K562 (cell line): ENCODE measurements at regions not wholly inside any gene's neighbourhood (a gene's known extent, or its start where the extent isn't known, plus 50 kb on each side); places are given as distances from the start of the nearest gene placed in this dataset.

Experiments used
- ATAC-seq: fragments of 200-7000 bp; cut with Tn5 transposase; 3 replicates; pipeline ENCODE4 v1.9.1; 2020; ENCODE audit warnings: moderate library complexity
- BruUV-seq: library from RNA; stranded (reverse); fragments of 400-500 nt; replicated peaks from 2 replicates; lab custom pipeline; 2021; lab: Mats Ljungman, UMichigan
- CTCF ChIA-PET: fragments of 300-600 bp; formaldehyde crosslinking; extraction: SDS; loops from one replicate; lab custom pipeline; 2021; ENCODE audit warnings: low intra/inter-chr PET ratio; lab: Yijun Ruan, JAX
- POLR2A ChIA-PET: fragments of 300-600, 350-650 bp; sonication (Branson Sonifier 250); formaldehyde crosslinking; extraction: SDS; loops from one replicate; lab custom pipeline; 2021; ENCODE audit warnings: antibody characterized with exemption, inconsistent platforms; lab: Yijun Ruan, JAX
- DNase-seq, 4 experiments: peaks; one replicate each; pipeline versions ENCODE4 v3.0.0 to v3.0.0-alpha.2; 2011 to 2018; ENCODE audit warnings: low spot score in 3 of 4, mixed read lengths in 3 of 4; ENCODE audit errors: extremely low read depth in 1 of 4
- FAIRE-seq: peaks from 2 replicates; lab custom pipeline; 2011; peaks lifted over from hg19 to GRCh38; lab: Jason Lieb, UNC
- H2AFZ ChIP-seq: 2 replicates; pipeline ENCODE4 v1.6.0; 2011; ENCODE audit warnings: low read depth, low read length, control low read depth, inconsistent platforms
- H3K27ac ChIP-seq: fragments of 200-600 bp; 3 replicates; pipeline ENCODE4 v1.8.0; 2011; ENCODE audit warnings: low read depth, mild to moderate bottlenecking, control low read depth, inconsistent platforms, low read length, moderate library complexity, mixed read lengths; ENCODE audit errors: extremely low read depth
- H3K27me3 ChIP-seq, 2 experiments: fragments of 300-600 bp in 1 of 2; 2 replicates in 1 of 2; 3 replicates in 1 of 2; pipeline versions ENCODE4 v1.6.0 to v1.8.0; 2011; ENCODE audit warnings: inconsistent platforms in 2 of 2, low read length in 2 of 2, mild to moderate bottlenecking in 1 of 2, mixed read lengths in 1 of 2, moderate library complexity in 1 of 2; ENCODE audit not compliant: control insufficient read depth in 2 of 2, insufficient read depth in 2 of 2
- H3K36me3 ChIP-seq: fragments of 300-600 bp; 3 replicates; pipeline ENCODE4 v1.8.0; 2011; ENCODE audit warnings: mild to moderate bottlenecking, low read length, inconsistent platforms; ENCODE audit not compliant: control insufficient read depth, insufficient read depth
- H3K4me1 ChIP-seq, 2 experiments: fragments of 200-600 bp in 1 of 2; replicated peaks in 1 of 2; 2 replicates in 1 of 2; 3 replicates in 1 of 2; pipeline versions ENCODE4 v1.5.1 to v1.8.0; 2011; ENCODE audit warnings: inconsistent platforms in 2 of 2, low read length in 2 of 2, mild to moderate bottlenecking in 1 of 2, mixed read lengths in 1 of 2, moderate library complexity in 1 of 2; ENCODE audit not compliant: control insufficient read depth in 2 of 2, insufficient read depth in 2 of 2
- H3K4me2 ChIP-seq: 2 replicates; pipeline ENCODE4 v1.6.1; 2011; ENCODE audit warnings: low read length, control low read depth, inconsistent platforms, mixed read lengths; ENCODE audit not compliant: insufficient read depth
- H3K4me3 ChIP-seq: fragments of 200-600 bp; sonication (generic), shearing (Covaris generic); 2 replicates; pipeline ENCODE4 v1.5.1; 2016; ENCODE audit warnings: control low read depth, inconsistent platforms
- H3K79me2 ChIP-seq: fragments of 200-600 bp; 3 replicates; pipeline ENCODE4 v1.8.0; 2011; ENCODE audit warnings: low read length, inconsistent platforms; ENCODE audit not compliant: control insufficient read depth, insufficient read depth
- H3K9ac ChIP-seq, 2 experiments: 2 replicates each; pipeline versions ENCODE4 v1.6.0 to v1.6.1; 2011; ENCODE audit warnings: low read depth in 2 of 2, low read length in 2 of 2, control low read depth in 1 of 2, inconsistent platforms in 1 of 2, mild to moderate bottlenecking in 1 of 2, mixed read lengths in 1 of 2; ENCODE audit not compliant: insufficient read depth in 1 of 2
- H3K9me1 ChIP-seq: one replicate; pipeline ENCODE4 v1.6.0; 2011; ENCODE audit warnings: inconsistent platforms, mild to moderate bottlenecking, low read length, moderate library complexity; ENCODE audit not compliant: control insufficient read depth, insufficient read depth
- H3K9me3 ChIP-seq: replicated peaks from 2 replicates; pipeline ENCODE4 v1.5.1; 2011; ENCODE audit warnings: low read depth, low read length, inconsistent platforms; ENCODE audit not compliant: control insufficient read depth, insufficient read depth
- H4K20me1 ChIP-seq: replicated peaks from 2 replicates; pipeline ENCODE4 v1.6.1; 2011; ENCODE audit warnings: low read length, inconsistent platforms, mixed read lengths; ENCODE audit not compliant: control insufficient read depth, insufficient read depth
- CEBPZ ChIP-seq: fragments of 150-350 bp; IDR thresholded peaks from 2 replicates; pipeline ENCODE4 v1.6.1; 2014; ENCODE audit warnings: low read depth, mild to moderate bottlenecking, low read length, borderline replicate concordance
- JUN ChIP-seq, 2 experiments: sonication (generic) in 1 of 2; formaldehyde crosslinking in 1 of 2; IDR thresholded peaks; 2 replicates each; pipeline versions ENCODE4 v1.6.1 to v1.8.0; 2012 to 2022; ENCODE audit warnings: borderline replicate concordance in 2 of 2, mild to moderate bottlenecking in 2 of 2, improper control_type of control experiment in 1 of 2, low read depth in 1 of 2, low read length in 1 of 2, missing genetic modification reagents in 1 of 2
- NONO ChIP-seq, 2 experiments: fragments of 200-400 bp in 1 of 2; fragments of 450-650 bp in 1 of 2; formaldehyde crosslinking in 1 of 2; IDR thresholded peaks; 2 replicates each; pipeline ENCODE4 v1.6.1; 2017; ENCODE audit warnings: low read depth in 2 of 2, mild to moderate bottlenecking in 2 of 2, moderate library complexity in 2 of 2, low read length in 1 of 2
- PHF21A ChIP-seq: fragments of 450-650 bp; IDR thresholded peaks from 2 replicates; pipeline ENCODE4 v1.6.1; 2017; ENCODE audit warnings: low read depth, borderline replicate concordance
- ZC3H11A ChIP-seq: IDR thresholded peaks from 2 replicates; pipeline ENCODE4 v1.6.1; 2012; ENCODE audit warnings: low read depth, low read length, improper control_type of control experiment
- ZKSCAN8 ChIP-seq: fragments of 200-800 bp; sonication (Bioruptor generic); IDR thresholded peaks from 2 replicates; pipeline ENCODE4 v1.6.1; 2016; ENCODE audit warnings: missing genetic modification characterization, missing compliant biosample characterization
- ZNF316 ChIP-seq: fragments of 450-650 bp; IDR thresholded peaks from 2 replicates; pipeline ENCODE4 v1.6.1; 2016
- ZNF431 ChIP-seq: sonication (generic); formaldehyde crosslinking; IDR thresholded peaks from 2 replicates; pipeline ENCODE4 v1.8.0; 2022; ENCODE audit warnings: mild to moderate bottlenecking, missing genetic modification reagents
- ZSCAN32 ChIP-seq: fragments of 450-650 bp; formaldehyde crosslinking; IDR thresholded peaks from 2 replicates; pipeline ENCODE4 v1.4.0; 2020; ENCODE audit warnings: mild to moderate bottlenecking, moderate library complexity
- WGBS: fragments of 100-300 bp; shearing (Covaris generic); methylation state at CpG from one replicate; pipeline ENCODE4 v1.1.6; 2016; ENCODE audit warnings: low coverage, mixed read lengths; ENCODE audit not compliant: insufficient coverage; ENCODE audit errors: missing lambda C conversion rate; 5-methylcytosine and 5-hydroxymethylcytosine counted together
- in situ Hi-C: fragments of 300-500 bp; cut with MboI; formaldehyde crosslinking; loops from 4 replicates; pipeline ENCODE4 v1.15.0; 2018; ENCODE audit warnings: inconsistent platforms, mixed read lengths
- intact Hi-C: fragments of 100-400 bp; cut with micrococcal nuclease; formaldehyde crosslinking; loops from 2 replicates; pipeline ENCODE4 v1.14.2; 2022
- TF ChIP-seq, protein P1 (sequence below): fragments of 250-450 bp; sonication (Bioruptor Pico); IDR thresholded peaks from 2 replicates; pipeline ENCODE4 v1.9.0; 2021; ENCODE audit warnings: mild to moderate bottlenecking, inconsistent platforms
- TF ChIP-seq, protein P2 (sequence below): fragments of 450-650 bp; IDR thresholded peaks from 2 replicates; pipeline ENCODE4 v1.6.1; 2016; ENCODE audit warnings: missing biosample characterization, missing genetic modification characterization

DNA sequence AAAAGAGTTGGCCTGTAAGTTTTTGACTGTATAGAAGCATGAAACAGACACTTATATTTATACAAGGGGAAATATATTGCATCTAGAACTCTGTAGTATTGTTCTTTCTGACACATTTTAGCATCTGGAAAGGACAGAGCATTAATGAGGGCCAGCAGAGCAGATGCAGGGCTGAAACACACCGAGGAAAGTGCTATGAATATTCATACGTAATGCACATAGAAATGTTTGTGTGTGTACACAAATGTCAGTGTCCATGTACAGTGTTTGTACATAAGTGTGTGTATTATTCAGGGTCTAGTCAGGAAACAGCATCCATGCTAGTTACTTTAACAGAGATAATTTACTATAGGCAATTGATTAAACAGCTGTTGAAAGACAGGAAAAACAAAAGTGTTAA is 146.5 kb upstream of the DTNBP1 start:
- Histone ChIP-seq H4K20me1 (no peaks in the 10 kb centered on the region), H3K79me2 (no peaks in the 10 kb centered on the region), H3K4me1 (peaks cover 0 to 3% of the 10 kb centered on the region in 2 experiments; a peak in 2 of 5 replicates), H3K9me1 (no peaks in the 10 kb centered on the region), H3K4me3 (no peak overlapping the region), H2AFZ (no peak overlapping the region), H3K36me3 (no peaks in the 10 kb centered on the region), H3K9me3 (no peaks in the 10 kb centered on the region), H3K9ac (no peak overlapping the region), H3K27me3 (no peaks in the 10 kb centered on the region; a peak in 1 of 5 replicates), H3K4me2 (no peak overlapping the region), H3K27ac (no peak overlapping the region)
- POLR2A ChIA-PET: interaction anchor here (0.6 to 2.8 kb wide), 4 partner anchors 9 to 16 kb away, joined by 4 to 10 read pairs (median 5); no protein-coding TSS in a partner anchor
- CTCF ChIA-PET: no interaction called here
- TF ChIP-seq CEBPZ (no peak), ZSCAN32 (CRISPR knock-in tag) (no peak), PHF21A (no peak), ZNF431 (CRISPR knock-in tag) (no peak), ZNF316 (no peak), JUN (IDR thresholded peaks at IDR 0.05; ENCODE audit: borderline replicate concordance, low read depth, low read length) (no peak), JUN (CRISPR knock-in tag; IDR thresholded peaks at IDR 0.05; ENCODE audit: borderline replicate concordance) (no peak), ZKSCAN8 (no peak), ZC3H11A (no peak), NONO (IDR thresholded peaks at IDR 0.05; ENCODE audit: low read depth in 2 of 2, low read length in 1 of 2) (no peak)
- TF ChIP-seq, protein P1, sequence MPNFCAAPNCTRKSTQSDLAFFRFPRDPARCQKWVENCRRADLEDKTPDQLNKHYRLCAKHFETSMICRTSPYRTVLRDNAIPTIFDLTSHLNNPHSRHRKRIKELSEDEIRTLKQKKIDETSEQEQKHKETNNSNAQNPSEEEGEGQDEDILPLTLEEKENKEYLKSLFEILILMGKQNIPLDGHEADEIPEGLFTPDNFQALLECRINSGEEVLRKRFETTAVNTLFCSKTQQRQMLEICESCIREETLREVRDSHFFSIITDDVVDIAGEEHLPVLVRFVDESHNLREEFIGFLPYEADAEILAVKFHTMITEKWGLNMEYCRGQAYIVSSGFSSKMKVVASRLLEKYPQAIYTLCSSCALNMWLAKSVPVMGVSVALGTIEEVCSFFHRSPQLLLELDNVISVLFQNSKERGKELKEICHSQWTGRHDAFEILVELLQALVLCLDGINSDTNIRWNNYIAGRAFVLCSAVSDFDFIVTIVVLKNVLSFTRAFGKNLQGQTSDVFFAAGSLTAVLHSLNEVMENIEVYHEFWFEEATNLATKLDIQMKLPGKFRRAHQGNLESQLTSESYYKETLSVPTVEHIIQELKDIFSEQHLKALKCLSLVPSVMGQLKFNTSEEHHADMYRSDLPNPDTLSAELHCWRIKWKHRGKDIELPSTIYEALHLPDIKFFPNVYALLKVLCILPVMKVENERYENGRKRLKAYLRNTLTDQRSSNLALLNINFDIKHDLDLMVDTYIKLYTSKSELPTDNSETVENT: no peak
- TF ChIP-seq, protein P2, sequence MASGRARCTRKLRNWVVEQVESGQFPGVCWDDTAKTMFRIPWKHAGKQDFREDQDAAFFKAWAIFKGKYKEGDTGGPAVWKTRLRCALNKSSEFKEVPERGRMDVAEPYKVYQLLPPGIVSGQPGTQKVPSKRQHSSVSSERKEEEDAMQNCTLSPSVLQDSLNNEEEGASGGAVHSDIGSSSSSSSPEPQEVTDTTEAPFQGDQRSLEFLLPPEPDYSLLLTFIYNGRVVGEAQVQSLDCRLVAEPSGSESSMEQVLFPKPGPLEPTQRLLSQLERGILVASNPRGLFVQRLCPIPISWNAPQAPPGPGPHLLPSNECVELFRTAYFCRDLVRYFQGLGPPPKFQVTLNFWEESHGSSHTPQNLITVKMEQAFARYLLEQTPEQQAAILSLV (tag): no peak
- 46% methylated on average over 2 of the region's 2 CpGs for WGBS
- in situ Hi-C loops (no loop called here), intact Hi-C loops (no loop called here)
- no TSS peak for BruUV-seq
- FAIRE-seq: no peak
- no peak for ATAC-seq
- no peak for DNase-seq
